GM06990 (cell line): ENCODE measurements at regions not wholly inside any gene's neighbourhood (a gene's known extent, or its start where the extent isn't known, plus 50 kb on each side); places are given as distances from the start of the nearest gene placed in this dataset.

ENCODE experiments used
- DNase-seq: peaks from one replicate; pipeline ENCODE4 v3.0.0-alpha.2; 2011; ENCODE audit not compliant: insufficient read length; ENCODE audit errors: extremely low read depth
- H3K27me3 ChIP-seq: replicated peaks from 2 replicates; pipeline ENCODE4 v1.6.0; 2011; ENCODE audit warnings: low read length; ENCODE audit not compliant: control insufficient read depth, insufficient read depth
- H3K36me3 ChIP-seq: 2 replicates; pipeline ENCODE4 v1.5.1; 2011; ENCODE audit warnings: low read length; ENCODE audit not compliant: control insufficient read depth, insufficient read depth
- H3K4me3 ChIP-seq: replicated peaks from 2 replicates; pipeline ENCODE4 v1.5.1; 2011; ENCODE audit warnings: low read depth, mild to moderate bottlenecking, control low read depth, low read length
- CTCF ChIP-seq: IDR thresholded peaks from 2 replicates; pipeline ENCODE4 v1.5.1; 2011; ENCODE audit warnings: low read length, control low read depth, mild to moderate bottlenecking, inconsistent platforms; ENCODE audit not compliant: insufficient read depth, poor library complexity, severe bottlenecking

GRCh38 chr2:41145066-41145465, 693.2 kb upstream of the SLC8A1 start:
- TF ChIP-seq CTCF: no peak
- Histone ChIP-seq H3K27me3 (no peaks in the 10 kb centered on the region), H3K36me3 (no peaks in the 10 kb centered on the region), H3K4me3 (no peak overlapping the region)
- no peak for DNase-seq

- no peak for TF ChIP-seq CTCF
- Histone ChIP-seq H3K27me3 (no peaks in the 10 kb centered on the region), H3K36me3 (no peaks in the 10 kb centered on the region), H3K4me3 (no peak overlapping the region)
- no peak for DNase-seq
Observed at GRCh38 chr2:41149054-41149453, 697.2 kb upstream of the SLC8A1 start.

- Histone ChIP-seq H3K4me3 (no peak overlapping the region), H3K36me3 (no peaks in the 10 kb centered on the region), H3K27me3 (no peaks in the 10 kb centered on the region)
- no peak for TF ChIP-seq CTCF
- DNase-seq: no peak
Observed at GRCh38 chr2:41151746-41152145, 699.9 kb upstream of the SLC8A1 start.

GRCh38 chr2:41152318-41152717, 700.4 kb upstream of the SLC8A1 start:
- no peak for TF ChIP-seq CTCF
- Histone ChIP-seq H3K36me3 (no peaks in the 10 kb centered on the region), H3K27me3 (no peaks in the 10 kb centered on the region), H3K4me3 (no peak overlapping the region)
- DNase-seq: no peak

- Histone ChIP-seq H3K27me3 (no peaks in the 10 kb centered on the region), H3K36me3 (no peaks in the 10 kb centered on the region), H3K4me3 (no peak overlapping the region)
- no peak for DNase-seq
- no peak for TF ChIP-seq CTCF
Observed at GRCh38 chr2:41160439-41160838, 708.5 kb upstream of the SLC8A1 start.

GRCh38 chr2:41167014-41167413, 715.1 kb upstream of the SLC8A1 start:
- TF ChIP-seq CTCF: no peak
- no peaks in the 10 kb centered on the region for H3K36me3 ChIP-seq
- no peak overlapping the region for H3K4me3 ChIP-seq
- DNase-seq: no peak
- no peaks in the 10 kb centered on the region for H3K27me3 ChIP-seq
